HCT116 (cell line): ENCODE measurements at regions not wholly inside any gene's neighbourhood (a gene's known extent, or its start where the extent isn't known, plus 50 kb on each side); places are given as distances from the start of the nearest gene placed in this dataset.

Experiments used
- ATAC-seq: fragments of 200-7000 bp; cut with Tn5 transposase; 2 replicates; pipeline ENCODE4 v1.9.1; 2020; ENCODE audit warnings: mild to moderate bottlenecking, moderate library complexity
- BruUV-seq: library from RNA; stranded (reverse); fragments of 400-500 nt; replicated peaks from 2 replicates; lab custom pipeline; 2021; lab: Mats Ljungman, UMichigan
- CTCF ChIA-PET: fragments of 300-600 bp; sonication (Branson Sonifier 250); formaldehyde crosslinking; loops from one replicate; lab custom pipeline; 2021; ENCODE audit warnings: antibody characterized with exemption; lab: Charles Lee
- POLR2A ChIA-PET: fragments of 300-600, 350-600 bp; sonication (Branson Sonifier 250); formaldehyde crosslinking; loops from one replicate; lab custom pipeline; 2021; ENCODE audit warnings: antibody characterized with exemption; lab: Charles Lee
- RAD21 ChIA-PET, 2 experiments: fragments of 300-600 bp; sonication (Branson Sonifier 250); formaldehyde crosslinking; loops; one replicate each; lab custom pipeline; 2023; ENCODE audit warnings: low total read pairs in 2 of 2; ENCODE audit not compliant: uncharacterized antibody in 2 of 2, unreplicated experiment in 2 of 2, low non-redundant PET in 1 of 2; lab: Charles Lee
- DNase-seq: peaks from one replicate; pipeline ENCODE4 v3.0.0-alpha.2; 2010; ENCODE audit warnings: low read depth, low spot score
- H2AFZ ChIP-seq: fragments of 200-600 bp; shearing (Covaris generic), sonication (generic); 2 replicates; pipeline ENCODE4 v1.6.1; 2017; ENCODE audit warnings: low read depth, mixed run types, mixed read lengths, antibody characterized with exemption, low read length; ENCODE audit not compliant: poor library complexity, severe bottlenecking
- H3K27ac ChIP-seq: 2 replicates; pipeline ENCODE4 v1.5.1; 2012; ENCODE audit warnings: low read depth, low read length
- H3K27me3 ChIP-seq: fragments of 200-600 bp; sonication (generic); 2 replicates; pipeline ENCODE4 v1.6.1; 2016; ENCODE audit warnings: mixed run types, low read length, mixed read lengths; ENCODE audit not compliant: insufficient read depth
- H3K36me3 ChIP-seq, 2 experiments: fragments of 200-500 bp in 1 of 2; fragments of 200-600 bp in 1 of 2; sonication (Bioruptor generic) in 1 of 2; sonication (generic) in 1 of 2; 2 replicates each; pipeline versions ENCODE4 v1.5.1 to v1.6.1; 2014 to 2016; ENCODE audit warnings: low read length in 2 of 2, inconsistent platforms in 1 of 2, mixed read lengths in 1 of 2, mixed run types in 1 of 2; ENCODE audit not compliant: insufficient read depth in 2 of 2, control insufficient read depth in 1 of 2
- H3K4me1 ChIP-seq, 2 experiments: fragments of 200-600 bp in 1 of 2; sonication (generic) in 1 of 2; 2 replicates each; pipeline versions ENCODE4 v1.5.1 to v1.6.1; 2012 to 2017; ENCODE audit warnings: low read length in 2 of 2, inconsistent platforms in 1 of 2, mild to moderate bottlenecking in 1 of 2, mixed read lengths in 1 of 2, mixed run types in 1 of 2, moderate library complexity in 1 of 2; ENCODE audit not compliant: insufficient read depth in 2 of 2, control insufficient read depth in 1 of 2
- H3K4me2 ChIP-seq: fragments of 200-600 bp; sonication (generic); 2 replicates; pipeline ENCODE4 v1.6.1; 2017; ENCODE audit warnings: mixed run types, low read length, mixed read lengths
- H3K4me3 ChIP-seq, 2 experiments: fragments of 200-600 bp in 1 of 2; sonication (generic) in 1 of 2; replicated peaks in 1 of 2; 2 replicates each; pipeline ENCODE4 v1.5.1; 2011 to 2016; ENCODE audit warnings: low read length in 2 of 2, control low read depth in 1 of 2, low read depth in 1 of 2, mild to moderate bottlenecking in 1 of 2, mixed read lengths in 1 of 2, mixed run types in 1 of 2
- H3K79me2 ChIP-seq: fragments of 200-600 bp; sonication (generic); 2 replicates; pipeline ENCODE4 v1.6.1; 2017; ENCODE audit warnings: mild to moderate bottlenecking, mixed run types, low read length, moderate library complexity, mixed read lengths; ENCODE audit not compliant: insufficient read depth
- H3K9ac ChIP-seq: fragments of 200-600 bp; sonication (generic); 2 replicates; pipeline ENCODE4 v1.6.1; 2016; ENCODE audit warnings: low read length, mixed read lengths
- H3K9me2 ChIP-seq: fragments of 200-600 bp; sonication (generic), shearing (Covaris generic); 2 replicates; pipeline ENCODE4 v1.6.1; 2017; ENCODE audit warnings: mixed run types, mild to moderate bottlenecking, moderate library complexity; ENCODE audit not compliant: insufficient read depth
- H3K9me3 ChIP-seq, 2 experiments: fragments of 200-500 bp in 1 of 2; fragments of 200-600 bp in 1 of 2; sonication (Bioruptor generic) in 1 of 2; sonication (generic) in 1 of 2; 2 replicates each; pipeline ENCODE4 v1.6.1; 2014 to 2017; ENCODE audit warnings: low read length in 2 of 2, mixed read lengths in 2 of 2, inconsistent platforms in 1 of 2, low read depth in 1 of 2, mild to moderate bottlenecking in 1 of 2, mixed run types in 1 of 2, moderate library complexity in 1 of 2; ENCODE audit not compliant: control insufficient read depth in 1 of 2, insufficient read depth in 1 of 2
- H4K20me1 ChIP-seq: fragments of 200-600 bp; sonication (generic), shearing (Covaris generic); 2 replicates; pipeline ENCODE4 v1.6.1; 2017; ENCODE audit warnings: mixed run types, mild to moderate bottlenecking, moderate library complexity; ENCODE audit not compliant: insufficient read depth
- CTCF ChIP-seq, 3 experiments: fragments of 200-600 bp in 1 of 3; sonication (generic) in 1 of 3; IDR thresholded peaks in 2 of 3; conservative IDR thresholded peaks in 1 of 3; 2 replicates each; pipeline ENCODE4 v1.5.1; 2012 to 2017; ENCODE audit warnings: low read depth in 2 of 3, low read length in 2 of 3, antibody characterized with exemption in 1 of 3, borderline replicate concordance in 1 of 3, control low read depth in 1 of 3, mild to moderate bottlenecking in 1 of 3, mixed read lengths in 1 of 3, mixed run types in 1 of 3, moderate library complexity in 1 of 3; ENCODE audit not compliant: insufficient read depth in 1 of 3
- POLR2A ChIP-seq: IDR thresholded peaks from 2 replicates; pipeline ENCODE4 v1.7.0; 2011; ENCODE audit warnings: borderline replicate concordance; ENCODE audit not compliant: insufficient read depth, insufficient read length; ENCODE audit errors: extremely low read depth
- RAD21 ChIP-seq: IDR thresholded peaks from 2 replicates; pipeline ENCODE4 v1.6.1; 2012; ENCODE audit warnings: low read depth, mild to moderate bottlenecking
- SP1 ChIP-seq: IDR thresholded peaks from 2 replicates; pipeline ENCODE4 v1.6.1; 2012; ENCODE audit warnings: low read depth
- SRF ChIP-seq: IDR thresholded peaks from 2 replicates; pipeline ENCODE4 v1.6.1; 2012; ENCODE audit warnings: low read depth
- YY1 ChIP-seq: IDR thresholded peaks from 2 replicates; pipeline ENCODE4 v1.6.1; 2011; ENCODE audit warnings: low read length, low read depth, moderate library complexity, mild to moderate bottlenecking; ENCODE audit not compliant: insufficient replicate concordance; ENCODE audit errors: extremely low read depth
- intact Hi-C: fragments of 100-400 bp; cut with micrococcal nuclease; formaldehyde crosslinking; loops from 2 replicates; pipeline ENCODE4 v1.10.0; 2022
- TF ChIP-seq, protein P1 (sequence below): IDR thresholded peaks from 2 replicates; pipeline ENCODE4 v1.6.1; 2012

DNA sequence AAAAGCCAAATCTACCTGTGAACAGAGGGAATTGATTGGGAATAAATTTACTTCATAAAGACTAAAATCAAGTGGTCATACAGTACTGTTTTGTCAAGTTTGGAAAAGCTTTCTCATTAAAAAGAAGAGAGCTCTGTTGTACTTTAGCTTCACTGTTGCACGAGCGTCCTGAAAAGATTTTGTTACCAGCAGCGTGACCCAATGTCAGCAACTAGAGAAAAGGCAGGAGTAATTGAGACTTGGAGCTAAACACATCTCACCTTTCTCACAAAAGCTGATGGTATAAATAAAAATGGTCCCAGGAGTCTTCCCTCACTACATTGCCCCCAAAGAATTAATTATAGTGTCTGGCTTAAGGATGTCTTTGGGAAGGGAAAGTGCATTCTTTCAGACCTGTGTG, 613.7 kb downstream of the OLFM4 start:
- Histone ChIP-seq H3K36me3 (no peaks in the 10 kb centered on the region), H3K4me1 (no peaks in the 10 kb centered on the region), H3K27me3 (no peaks in the 10 kb centered on the region), H3K79me2 (no peaks in the 10 kb centered on the region), H2AFZ (no peak overlapping the region), H4K20me1 (no peaks in the 10 kb centered on the region), H3K9me3 (peaks cover 17 to 34% of the 10 kb centered on the region in 2 experiments; a peak in 2 of 4 replicates), H3K27ac (no peak overlapping the region), H3K9me2 (no peaks in the 10 kb centered on the region), H3K4me2 (no peak overlapping the region), H3K4me3 (no peak overlapping the region), H3K9ac (no peak overlapping the region)
- POLR2A ChIA-PET = no interaction called here
- ATAC-seq (no peak), DNase-seq (no peak)
- RAD21 ChIA-PET = no interaction called here
- intact Hi-C loops = no loop called here
- TF ChIP-seq SRF (no peak), RAD21 (no peak), CTCF (IDR thresholded peaks at IDR 0.05 in 2 of 3, conservative IDR thresholded peaks at IDR 0.05 in 1 of 3; ENCODE audit: borderline replicate concordance in 1 of 3, insufficient read depth in 1 of 3, low read depth in 2 of 3, low read length in 2 of 3) (no peak)
- TF ChIP-seq, protein P1, sequence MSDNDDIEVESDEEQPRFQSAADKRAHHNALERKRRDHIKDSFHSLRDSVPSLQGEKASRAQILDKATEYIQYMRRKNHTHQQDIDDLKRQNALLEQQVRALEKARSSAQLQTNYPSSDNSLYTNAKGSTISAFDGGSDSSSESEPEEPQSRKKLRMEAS = no peak
- no TSS peak for BruUV-seq
- CTCF ChIA-PET = no interaction called here

GRCh38 chr13:53648673-53649072, 620.1 kb downstream of the OLFM4 start:
- POLR2A ChIA-PET = no interaction called here
- TF ChIP-seq SP1 (no peak), POLR2A (no peak), YY1 (no peak)
- CTCF ChIA-PET = no interaction called here
- peaks cover 8 to 18% of the 10 kb centered on the region in 2 experiments; a peak in 3 of 4 replicates for H3K9me3 ChIP-seq
- intact Hi-C loops = no loop called here
- H3K36me3 ChIP-seq = no peaks in the 10 kb centered on the region
- no peaks in the 10 kb centered on the region for H3K27me3 ChIP-seq
- no peaks in the 10 kb centered on the region for H3K9me2 ChIP-seq
- RAD21 ChIA-PET = no interaction called here
- no peak overlapping the region for H3K4me2 ChIP-seq
- H2AFZ ChIP-seq = no peak overlapping the region
- BruUV-seq = no TSS peak
- H3K27ac ChIP-seq = no peak overlapping the region
- no peaks in the 10 kb centered on the region for H3K79me2 ChIP-seq
- no peak overlapping the region for H3K9ac ChIP-seq
- ATAC-seq = no peak
- H4K20me1 ChIP-seq = no peaks in the 10 kb centered on the region
- H3K4me1 ChIP-seq = no peaks in the 10 kb centered on the region
- no peak for DNase-seq
- H3K4me3 ChIP-seq = no peak overlapping the region
